HEK293 (cell line): ENCODE measurements at regions not wholly inside any gene's neighbourhood (a gene's known extent, or its start where the extent isn't known, plus 50 kb on each side); places are given as distances from the start of the nearest gene placed in this dataset.

Experiments used
- CTCF ChIA-PET: fragments of 350-600 bp; formaldehyde crosslinking; extraction: SDS; loops from one replicate; lab custom pipeline; 2021; ENCODE audit warnings: antibody characterized with exemption; lab: Yijun Ruan, JAX
- POLR2A ChIA-PET: fragments of 300-600 bp; formaldehyde crosslinking; extraction: SDS; loops from one replicate; lab custom pipeline; 2020; ENCODE audit warnings: antibody characterized with exemption, inconsistent platforms; lab: Yijun Ruan, JAX
- H3K27ac ChIP-seq: fragments of 200-500 bp; sonication (Bioruptor generic); 2 replicates; pipeline ENCODE4 v1.5.1; 2014; ENCODE audit warnings: low read depth, low read length, control low read depth, inconsistent platforms; ENCODE audit errors: extremely low read depth
- H3K36me3 ChIP-seq, 2 experiments: fragments of 200-500 bp in 1 of 2; sonication (Bioruptor generic) in 1 of 2; 1 replicate in 1 of 2; 2 replicates in 1 of 2; pipeline ENCODE4 v1.5.1; 2014 to 2017; ENCODE audit warnings: inconsistent platforms in 2 of 2, low read length in 2 of 2; ENCODE audit not compliant: control insufficient read depth in 2 of 2, insufficient read depth in 1 of 2
- H3K4me1 ChIP-seq: fragments of 200-500 bp; sonication (Bioruptor generic); 2 replicates; pipeline ENCODE4 v1.5.1; 2014; ENCODE audit warnings: mild to moderate bottlenecking, low read length, inconsistent platforms; ENCODE audit not compliant: control insufficient read depth, insufficient read depth
- H3K4me3 ChIP-seq: 2 replicates; pipeline ENCODE4 v1.5.1; 2011; ENCODE audit warnings: low read depth, mild to moderate bottlenecking, control low read depth, low read length, moderate library complexity
- H3K9me3 ChIP-seq: fragments of 200-500 bp; sonication (Bioruptor generic); 2 replicates; pipeline ENCODE4 v1.5.1; 2014; ENCODE audit warnings: low read depth, low read length, inconsistent platforms; ENCODE audit not compliant: control insufficient read depth, insufficient read depth
- GLIS2 ChIP-seq: fragments of 450-650 bp; formaldehyde crosslinking; IDR thresholded peaks from 2 replicates; pipeline ENCODE4 v1.5.1; 2016; ENCODE audit warnings: missing biosample characterization, missing genetic modification characterization
- KLF9 ChIP-seq: fragments of 450-650 bp; formaldehyde crosslinking; IDR thresholded peaks from 2 replicates; pipeline ENCODE4 v1.5.1; 2016; ENCODE audit warnings: missing biosample characterization, missing genetic modification characterization, low read depth
- ZFP3 ChIP-seq: fragments of 450-650 bp; formaldehyde crosslinking; IDR thresholded peaks from 2 replicates; pipeline ENCODE4 v1.5.1; 2016; ENCODE audit warnings: low read depth, missing biosample characterization, missing genetic modification characterization
- ZNF112 ChIP-seq: fragments of 450-650 bp; formaldehyde crosslinking; IDR thresholded peaks from 2 replicates; pipeline ENCODE4 v1.5.0; 2017; ENCODE audit warnings: missing biosample characterization, missing genetic modification characterization
- ZNF155 ChIP-seq: fragments of 450-650 bp; formaldehyde crosslinking; IDR thresholded peaks from 2 replicates; pipeline ENCODE4 v1.5.1; 2016; ENCODE audit warnings: missing biosample characterization, missing genetic modification characterization
- ZNF16 ChIP-seq: fragments of 450-650 bp; formaldehyde crosslinking; IDR thresholded peaks from 2 replicates; pipeline ENCODE4 v1.5.1; 2016; ENCODE audit warnings: low read depth, missing biosample characterization, missing genetic modification characterization
- ZNF18 ChIP-seq: fragments of 450-650 bp; formaldehyde crosslinking; IDR thresholded peaks from 2 replicates; pipeline ENCODE4 v1.5.1; 2016; ENCODE audit warnings: missing biosample characterization, missing genetic modification characterization
- ZNF518A ChIP-seq: fragments of 450-650 bp; formaldehyde crosslinking; conservative IDR thresholded peaks from 2 replicates; pipeline ENCODE4 v1.5.1; 2016; ENCODE audit warnings: low read depth, missing biosample characterization, missing genetic modification characterization
- ZNF768 ChIP-seq: fragments of 450-650 bp; formaldehyde crosslinking; IDR thresholded peaks from 2 replicates; pipeline ENCODE4 v1.5.1; 2018; ENCODE audit warnings: missing biosample characterization, mild to moderate bottlenecking, missing genetic modification characterization
- ZNF776 ChIP-seq: fragments of 450-650 bp; formaldehyde crosslinking; IDR thresholded peaks from 2 replicates; pipeline ENCODE4 v1.5.0; 2017; ENCODE audit warnings: missing biosample characterization, missing genetic modification characterization, borderline replicate concordance
- ZNF785 ChIP-seq: fragments of 450-650 bp; formaldehyde crosslinking; IDR thresholded peaks from 2 replicates; pipeline ENCODE4 v1.5.1; 2016; ENCODE audit warnings: missing biosample characterization, missing genetic modification characterization
- ZNF830 ChIP-seq: fragments of 450-650 bp; IDR thresholded peaks from 2 replicates; pipeline ENCODE4 v1.5.0; 2018; ENCODE audit warnings: missing biosample characterization, missing genetic modification characterization, low read depth, mild to moderate bottlenecking, moderate library complexity
- ZNF837 ChIP-seq: fragments of 450-650 bp; formaldehyde crosslinking; IDR thresholded peaks from 2 replicates; pipeline ENCODE4 v1.5.1; 2016; ENCODE audit warnings: missing biosample characterization, missing genetic modification characterization
- TF ChIP-seq, protein P1 (sequence below): fragments of 450-650 bp; formaldehyde crosslinking; IDR thresholded peaks from 2 replicates; pipeline ENCODE4 v1.5.1; 2017; ENCODE audit warnings: missing biosample characterization, missing genetic modification characterization
- TF ChIP-seq, protein P2 (sequence below): fragments of 450-650 bp; formaldehyde crosslinking; IDR thresholded peaks from 2 replicates; pipeline ENCODE4 v1.5.1; 2016; ENCODE audit warnings: missing biosample characterization, missing genetic modification characterization
- TF ChIP-seq, protein P3 (sequence below): fragments of 450-650 bp; formaldehyde crosslinking; IDR thresholded peaks from 2 replicates; pipeline ENCODE4 v1.5.1; 2016; ENCODE audit warnings: missing biosample characterization, missing genetic modification characterization
- TF ChIP-seq, protein P4 (sequence below): fragments of 450-650 bp; formaldehyde crosslinking; IDR thresholded peaks from 2 replicates; pipeline ENCODE4 v1.5.1; 2017; ENCODE audit warnings: missing biosample characterization, missing genetic modification characterization

GRCh38 chr15:94834000-94834399, 602.6 kb downstream of the MCTP2 start (continued):
- TF ChIP-seq, protein P1, sequence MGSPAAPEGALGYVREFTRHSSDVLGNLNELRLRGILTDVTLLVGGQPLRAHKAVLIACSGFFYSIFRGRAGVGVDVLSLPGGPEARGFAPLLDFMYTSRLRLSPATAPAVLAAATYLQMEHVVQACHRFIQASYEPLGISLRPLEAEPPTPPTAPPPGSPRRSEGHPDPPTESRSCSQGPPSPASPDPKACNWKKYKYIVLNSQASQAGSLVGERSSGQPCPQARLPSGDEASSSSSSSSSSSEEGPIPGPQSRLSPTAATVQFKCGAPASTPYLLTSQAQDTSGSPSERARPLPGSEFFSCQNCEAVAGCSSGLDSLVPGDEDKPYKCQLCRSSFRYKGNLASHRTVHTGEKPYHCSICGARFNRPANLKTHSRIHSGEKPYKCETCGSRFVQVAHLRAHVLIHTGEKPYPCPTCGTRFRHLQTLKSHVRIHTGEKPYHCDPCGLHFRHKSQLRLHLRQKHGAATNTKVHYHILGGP (tag by site-specific recombination) = no peak
- TF ChIP-seq ZNF837 (tag by site-specific recombination) = no peak

- no peaks in the 10 kb centered on the region for H3K36me3 ChIP-seq
- no peak for TF ChIP-seq ZNF18 (tag by site-specific recombination)
- no peak for TF ChIP-seq ZFP3 (tag by site-specific recombination)
- TF ChIP-seq ZNF155 = no peak
- TF ChIP-seq, protein P2, sequence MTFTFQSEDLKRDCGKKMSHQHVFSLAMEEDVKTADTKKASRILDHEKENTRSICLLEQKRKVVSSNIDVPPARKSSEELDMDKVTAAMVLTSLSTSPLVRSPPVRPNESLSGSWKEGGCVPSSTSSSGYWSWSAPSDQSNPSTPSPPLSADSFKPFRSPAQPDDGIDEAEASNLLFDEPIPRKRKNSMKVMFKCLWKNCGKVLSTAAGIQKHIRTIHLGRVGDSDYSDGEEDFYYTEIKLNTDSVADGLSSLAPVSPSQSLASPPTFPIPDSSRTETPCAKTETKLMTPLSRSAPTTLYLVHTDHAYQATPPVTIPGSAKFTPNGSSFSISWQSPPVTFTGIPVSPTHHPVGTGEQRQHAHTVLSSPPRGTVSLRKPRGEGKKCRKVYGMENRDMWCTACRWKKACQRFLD (tag by site-specific recombination) = no peak
- TF ChIP-seq, all 188 proteins: peak for 0
- H3K4me1 ChIP-seq = no peaks in the 10 kb centered on the region
- no peak overlapping the region for H3K27ac ChIP-seq
- ChIA-PET POLR2A (no interaction called here), CTCF (no interaction called here)
- H3K4me3 ChIP-seq = no peak overlapping the region
- no peaks in the 10 kb centered on the region for H3K9me3 ChIP-seq
Measured at GRCh38 chr15:94834494-94834893, 603.1 kb downstream of the MCTP2 start.

DNA sequence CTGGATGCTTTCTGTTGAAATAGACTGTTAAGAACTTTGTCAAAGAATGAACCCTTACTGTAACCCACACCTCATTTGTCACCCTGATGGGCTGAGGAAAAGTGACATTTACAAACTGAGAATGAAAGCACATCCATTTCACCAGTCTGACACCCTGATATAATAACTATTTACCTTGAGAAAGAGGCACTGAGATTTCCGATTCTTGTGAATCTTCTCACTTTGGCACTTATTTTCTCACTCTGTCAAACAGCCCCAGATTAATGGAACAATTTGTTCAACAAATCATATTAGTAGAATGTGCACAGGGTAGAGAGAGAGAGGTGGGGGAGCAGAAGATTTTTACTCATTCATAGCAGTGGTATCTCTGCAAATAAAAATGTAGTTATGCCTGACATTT, 606.9 kb downstream of the MCTP2 start:
- TF ChIP-seq ZNF830 (tag by site-specific recombination) = no peak
- no peak for TF ChIP-seq GLIS2 (tag by site-specific recombination)
- no peak for TF ChIP-seq ZNF112 (tag by site-specific recombination)
- TF ChIP-seq, protein P3, sequence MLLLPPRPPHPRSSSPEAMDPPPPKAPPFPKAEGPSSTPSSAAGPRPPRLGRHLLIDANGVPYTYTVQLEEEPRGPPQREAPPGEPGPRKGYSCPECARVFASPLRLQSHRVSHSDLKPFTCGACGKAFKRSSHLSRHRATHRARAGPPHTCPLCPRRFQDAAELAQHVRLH (tag by site-specific recombination) = no peak
- TF ChIP-seq ZNF768 (tag by site-specific recombination) = no peak
- TF ChIP-seq, protein P4, sequence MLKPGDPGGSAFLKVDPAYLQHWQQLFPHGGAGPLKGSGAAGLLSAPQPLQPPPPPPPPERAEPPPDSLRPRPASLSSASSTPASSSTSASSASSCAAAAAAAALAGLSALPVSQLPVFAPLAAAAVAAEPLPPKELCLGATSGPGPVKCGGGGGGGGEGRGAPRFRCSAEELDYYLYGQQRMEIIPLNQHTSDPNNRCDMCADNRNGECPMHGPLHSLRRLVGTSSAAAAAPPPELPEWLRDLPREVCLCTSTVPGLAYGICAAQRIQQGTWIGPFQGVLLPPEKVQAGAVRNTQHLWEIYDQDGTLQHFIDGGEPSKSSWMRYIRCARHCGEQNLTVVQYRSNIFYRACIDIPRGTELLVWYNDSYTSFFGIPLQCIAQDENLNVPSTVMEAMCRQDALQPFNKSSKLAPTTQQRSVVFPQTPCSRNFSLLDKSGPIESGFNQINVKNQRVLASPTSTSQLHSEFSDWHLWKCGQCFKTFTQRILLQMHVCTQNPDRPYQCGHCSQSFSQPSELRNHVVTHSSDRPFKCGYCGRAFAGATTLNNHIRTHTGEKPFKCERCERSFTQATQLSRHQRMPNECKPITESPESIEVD = no peak
- TF ChIP-seq KLF9 = no peak
- no peak for TF ChIP-seq ZNF776 (tag by site-specific recombination)
- no peak for TF ChIP-seq ZNF16 (tag by site-specific recombination)
- TF ChIP-seq ZNF518A = no peak
- no peak for TF ChIP-seq ZNF785 (tag by site-specific recombination)
- TF ChIP-seq, all 188 proteins: peak for 0
- ChIA-PET POLR2A (no interaction called here), CTCF (no interaction called here)
- no peak overlapping the region for H3K4me3 ChIP-seq
- H3K4me1 ChIP-seq = no peaks in the 10 kb centered on the region
- no peaks in the 10 kb centered on the region for H3K9me3 ChIP-seq
- no peaks in the 10 kb centered on the region for H3K36me3 ChIP-seq
- no peak overlapping the region for H3K27ac ChIP-seq
